H1 (cell line): ENCODE measurements at regions not wholly inside any gene's neighbourhood (a gene's known extent, or its start where the extent isn't known, plus 50 kb on each side); places are given as distances from the start of the nearest gene placed in this dataset.
A peak's percentile ranks its signal among the peaks of the same experiment; 100 is the strongest.

Experiments
- CTCF ChIA-PET: fragments of 300-600 bp; sonication (Branson Sonifier 250); formaldehyde crosslinking; loops from one replicate; lab custom pipeline; 2021; ENCODE audit not compliant: partially characterized antibody; lab: Charles Lee
- POLR2A ChIA-PET: fragments of 300-600 bp; sonication (Branson Sonifier 250); formaldehyde crosslinking; loops from one replicate; lab custom pipeline; 2021; ENCODE audit warnings: inconsistent platforms; ENCODE audit not compliant: partially characterized antibody; lab: Charles Lee
- DNase-seq, 2 experiments: peaks; one replicate each; pipeline versions ENCODE4 v3.0.0 to v3.0.0-alpha.2; 2010 to 2022; ENCODE audit warnings: low spot score in 2 of 2, low read depth in 1 of 2, mixed read lengths in 1 of 2
- FAIRE-seq: peaks from 2 replicates; lab custom pipeline; 2011; peaks lifted over from hg19 to GRCh38; lab: Jason Lieb, UNC
- H2AFZ ChIP-seq: 2 replicates; pipeline ENCODE4 v1.8.1; 2012; ENCODE audit warnings: low read length, inconsistent platforms
- H2AK5ac ChIP-seq: 2 replicates; pipeline ENCODE4 v1.6.1; 2013; ENCODE audit warnings: low read depth, low read length
- H2BK120ac ChIP-seq: replicated peaks from 2 replicates; pipeline ENCODE3; 2013; ENCODE audit warnings: low read depth, low read length, inconsistent platforms
- H2BK12ac ChIP-seq: 2 replicates; pipeline ENCODE4 v1.6.1; 2013; ENCODE audit warnings: low read depth, low read length
- H2BK15ac ChIP-seq: 2 replicates; pipeline ENCODE4 v1.6.1; 2013; ENCODE audit warnings: low read length
- H2BK20ac ChIP-seq: 2 replicates; pipeline ENCODE4 v1.6.1; 2013; ENCODE audit warnings: low read length
- H2BK5ac ChIP-seq: 2 replicates; pipeline ENCODE4 v1.6.1; 2013; ENCODE audit warnings: low read depth, low read length
- H3K14ac ChIP-seq: 2 replicates; pipeline ENCODE4 v1.6.1; 2013; ENCODE audit warnings: inconsistent platforms; ENCODE audit not compliant: insufficient read length
- H3K18ac ChIP-seq: 2 replicates; pipeline ENCODE4 v1.6.1; 2013; ENCODE audit warnings: low read length; ENCODE audit errors: extremely low read depth
- H3K23ac ChIP-seq: 2 replicates; pipeline ENCODE4 v1.6.1; 2013; ENCODE audit warnings: inconsistent platforms; ENCODE audit not compliant: insufficient read length
- H3K23me2 ChIP-seq: 2 replicates; pipeline ENCODE4 v1.6.1; 2013; ENCODE audit warnings: low read depth, low read length
- H3K27ac ChIP-seq: 2 replicates; pipeline ENCODE4 v1.6.1; 2011; ENCODE audit warnings: low read depth, low read length, inconsistent platforms
- H3K27me3 ChIP-seq, 4 experiments: replicated peaks in 1 of 4; 1 replicate in 1 of 4; 2 replicates in 3 of 4; pipeline versions ENCODE4 v1.6.1 to v1.8.1; 2011 to 2013; ENCODE audit warnings: low read length in 3 of 4, mild to moderate bottlenecking in 3 of 4, inconsistent platforms in 2 of 4, mixed read lengths in 2 of 4, moderate library complexity in 1 of 4; ENCODE audit not compliant: control insufficient read depth in 3 of 4, insufficient read depth in 3 of 4; ENCODE audit errors: extremely low read depth in 1 of 4
- H3K36me3 ChIP-seq, 4 experiments: 2 replicates each; pipeline versions ENCODE4 v1.6.1 to v1.8.1; 2011 to 2013; ENCODE audit warnings: mild to moderate bottlenecking in 4 of 4, low read length in 3 of 4, moderate library complexity in 2 of 4, control low read depth in 1 of 4, inconsistent platforms in 1 of 4; ENCODE audit not compliant: insufficient read depth in 4 of 4, control insufficient read depth in 2 of 4
- H3K4ac ChIP-seq: replicated peaks from 2 replicates; pipeline ENCODE3; 2013; ENCODE audit warnings: low read length, low read depth, mixed read lengths, inconsistent platforms; ENCODE audit not compliant: insufficient read length
- H3K4me1 ChIP-seq, 4 experiments: replicated peaks in 1 of 4; 1 replicate in 1 of 4; 2 replicates in 3 of 4; pipeline versions ENCODE4 v1.6.1 to v1.8.1; 2011 to 2013; ENCODE audit warnings: low read length in 3 of 4, inconsistent platforms in 2 of 4, mixed read lengths in 1 of 4; ENCODE audit not compliant: insufficient read depth in 4 of 4, control insufficient read depth in 3 of 4
- H3K4me2 ChIP-seq, 2 experiments: 2 replicates each; pipeline versions ENCODE4 v1.6.1 to v1.8.1; 2011 to 2013; ENCODE audit warnings: low read depth in 2 of 2, low read length in 2 of 2, control low read depth in 1 of 2, inconsistent platforms in 1 of 2, mild to moderate bottlenecking in 1 of 2; ENCODE audit not compliant: insufficient read depth in 1 of 2
- H3K4me3 ChIP-seq, 4 experiments: fragments of 200-600, 300-600 bp in 1 of 4; sonication (generic), shearing (Covaris generic), sonication (Bioruptor Twin) in 1 of 4; 2 replicates each; pipeline versions ENCODE4 v1.5.1 to v1.8.1; 2011 to 2016; ENCODE audit warnings: low read length in 4 of 4, low read depth in 3 of 4, control low read depth in 2 of 4, inconsistent platforms in 2 of 4, mild to moderate bottlenecking in 2 of 4, mixed read lengths in 1 of 4, moderate library complexity in 1 of 4; ENCODE audit not compliant: insufficient read depth in 2 of 4; ENCODE audit errors: extremely low read depth in 1 of 4
- H3K56ac ChIP-seq: replicated peaks from 2 replicates; pipeline ENCODE3; 2013; ENCODE audit warnings: low read depth, mild to moderate bottlenecking, mixed read lengths, low read length, inconsistent platforms; ENCODE audit not compliant: insufficient read length
- H3K79me1 ChIP-seq: 2 replicates; pipeline ENCODE4 v1.6.1; 2013; ENCODE audit warnings: low read depth, low read length, control low read depth
- H3K79me2 ChIP-seq, 2 experiments: 2 replicates each; pipeline versions ENCODE4 v1.6.1 to v1.8.1; 2012 to 2013; ENCODE audit warnings: low read length in 2 of 2, mild to moderate bottlenecking in 2 of 2, inconsistent platforms in 1 of 2; ENCODE audit not compliant: insufficient read depth in 2 of 2, control insufficient read depth in 1 of 2
- H3K9ac ChIP-seq, 4 experiments: replicated peaks in 1 of 4; 1 replicate in 1 of 4; 2 replicates in 3 of 4; pipeline versions ENCODE4 v1.6.1 to v1.8.1; 2011 to 2013; ENCODE audit warnings: low read depth in 3 of 4, low read length in 3 of 4, control low read depth in 2 of 4, mild to moderate bottlenecking in 2 of 4, moderate library complexity in 2 of 4, inconsistent platforms in 1 of 4; ENCODE audit errors: extremely low read depth in 1 of 4
- H3K9me3 ChIP-seq, 2 experiments: 2 replicates each; pipeline versions ENCODE4 v1.6.1 to v1.8.1; 2012 to 2013; ENCODE audit warnings: mild to moderate bottlenecking in 2 of 2, moderate library complexity in 2 of 2, control low read depth in 1 of 2, inconsistent platforms in 1 of 2, low read depth in 1 of 2, low read length in 1 of 2, mixed read lengths in 1 of 2; ENCODE audit not compliant: insufficient read depth in 2 of 2
- H4K20me1 ChIP-seq, 2 experiments: replicated peaks in 1 of 2; 2 replicates each; pipeline versions ENCODE3 to v1.8.1; 2011 to 2013; ENCODE audit warnings: inconsistent platforms in 2 of 2, low read length in 2 of 2, mild to moderate bottlenecking in 1 of 2; ENCODE audit not compliant: insufficient read depth in 2 of 2, control insufficient read depth in 1 of 2
- H4K5ac ChIP-seq: 2 replicates; pipeline ENCODE4 v1.6.1; 2013; ENCODE audit warnings: low read length, low read depth, mixed read lengths, inconsistent platforms; ENCODE audit not compliant: insufficient read length
- H4K8ac ChIP-seq: 2 replicates; pipeline ENCODE4 v1.8.0; 2013; ENCODE audit warnings: mild to moderate bottlenecking, moderate library complexity, low read length, inconsistent platforms; ENCODE audit not compliant: insufficient read depth; ENCODE audit errors: extremely low read depth
- H4K91ac ChIP-seq: replicated peaks from 2 replicates; pipeline ENCODE3; 2013; ENCODE audit warnings: low read length, mixed read lengths, inconsistent platforms; ENCODE audit not compliant: insufficient read length
- GABPA ChIP-seq: IDR thresholded peaks from 2 replicates; pipeline ENCODE4 v1.6.1; 2011; ENCODE audit warnings: mild to moderate bottlenecking, low read length, moderate library complexity, borderline replicate concordance; ENCODE audit not compliant: insufficient read depth
- POU5F1 ChIP-seq: IDR thresholded peaks from 2 replicates; pipeline ENCODE4 v1.6.1; 2011; ENCODE audit warnings: low read depth, mild to moderate bottlenecking, low read length, moderate library complexity
- WGBS, 2 experiments: shearing (Covaris generic) in 1 of 2; methylation state at CpG; one replicate each; pipeline versions ENCODE4 v1.1.6 to v1.1.7; 2013 to 2015; ENCODE audit warnings: low lambda C conversion rate in 2 of 2, mixed read lengths in 2 of 2, inconsistent platforms in 1 of 2, low coverage in 1 of 2, missing lambda C conversion rate in 1 of 2; ENCODE audit not compliant: insufficient replicate concordance in 2 of 2, insufficient coverage in 1 of 2, insufficient read length in 1 of 2; ENCODE audit errors: extremely low coverage in 1 of 2, missing lambda C conversion rate in 1 of 2; 5-methylcytosine and 5-hydroxymethylcytosine counted together
- TF ChIP-seq, protein P1 (sequence below): IDR thresholded peaks from 2 replicates; pipeline ENCODE4 v1.6.1; 2012; ENCODE audit warnings: low read length, inconsistent platforms

DNA sequence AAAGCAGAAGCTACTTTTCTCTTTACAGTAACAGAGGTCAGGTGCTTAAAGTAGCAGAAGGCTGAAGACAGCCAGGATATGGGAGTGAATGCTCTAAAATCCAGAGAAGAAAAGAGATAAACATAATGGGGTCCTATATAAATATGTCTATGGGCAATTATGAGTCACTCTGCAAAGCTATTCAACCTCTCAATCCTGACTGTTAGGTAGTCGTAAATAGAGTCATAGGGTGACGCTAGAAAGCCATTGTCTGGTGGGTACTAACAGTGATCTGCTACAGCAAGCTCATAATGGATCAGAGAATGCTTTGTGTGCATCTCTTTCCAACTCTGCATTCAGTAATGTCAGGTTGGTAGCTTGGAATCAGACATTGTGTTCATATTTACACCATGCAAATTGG, 53.5 kb upstream of the PDE5A start:
- H2AFZ ChIP-seq: 0 out of 2 replicates have a peak overlapping the region, but pooled peaks have one; percentile 65
- no peak overlapping the region for H3K4me2 ChIP-seq
- H3K79me2 ChIP-seq: no peaks in the 10 kb centered on the region
- no peaks in the 10 kb centered on the region for H3K23me2 ChIP-seq
- no peak overlapping the region for H3K4me3 ChIP-seq
- no peaks in the 10 kb centered on the region for H3K36me3 ChIP-seq
- no peak overlapping the region for H2BK120ac ChIP-seq
- no peak overlapping the region for H3K9ac ChIP-seq
- 97% methylated on average over 2 of the region's 2 CpGs; no CpG with 5 or more reads in 1 of the 2 experiments for WGBS, 2 experiments
- H2BK15ac ChIP-seq: no peak overlapping the region
- CTCF ChIA-PET: interaction anchor here (1.4 kb wide), 1 partner anchor 10 kb away, joined by 4 read pairs; no protein-coding TSS in a partner anchor
- H4K5ac ChIP-seq: no peak overlapping the region
- H3K27ac ChIP-seq: no peak overlapping the region
- no peaks in the 10 kb centered on the region for H3K27me3 ChIP-seq
- no peaks in the 10 kb centered on the region for H4K20me1 ChIP-seq
- H3K23ac ChIP-seq: no peak overlapping the region
- no peak overlapping the region for H3K4ac ChIP-seq
- POLR2A ChIA-PET: no interaction called here
- no peak overlapping the region for H4K91ac ChIP-seq
- H3K4me1 ChIP-seq: peaks cover 0 to 5% (median 0%) of the 10 kb centered on the region in 4 experiments; a peak in 1 of 7 replicates
- no peak overlapping the region for H3K56ac ChIP-seq
- H2BK12ac ChIP-seq: no peak overlapping the region
- no peak overlapping the region for H4K8ac ChIP-seq
- H3K79me1 ChIP-seq: no peaks in the 10 kb centered on the region
- no peak overlapping the region for H3K18ac ChIP-seq
- no peak overlapping the region for H3K14ac ChIP-seq
- DNase-seq (no peak), FAIRE-seq (peak; percentile 48)
- no peak overlapping the region for H2BK20ac ChIP-seq
- H2AK5ac ChIP-seq: no peak overlapping the region
- H3K9me3 ChIP-seq: no peaks in the 10 kb centered on the region; a peak in 2 of 4 replicates
- TF ChIP-seq, protein P1, sequence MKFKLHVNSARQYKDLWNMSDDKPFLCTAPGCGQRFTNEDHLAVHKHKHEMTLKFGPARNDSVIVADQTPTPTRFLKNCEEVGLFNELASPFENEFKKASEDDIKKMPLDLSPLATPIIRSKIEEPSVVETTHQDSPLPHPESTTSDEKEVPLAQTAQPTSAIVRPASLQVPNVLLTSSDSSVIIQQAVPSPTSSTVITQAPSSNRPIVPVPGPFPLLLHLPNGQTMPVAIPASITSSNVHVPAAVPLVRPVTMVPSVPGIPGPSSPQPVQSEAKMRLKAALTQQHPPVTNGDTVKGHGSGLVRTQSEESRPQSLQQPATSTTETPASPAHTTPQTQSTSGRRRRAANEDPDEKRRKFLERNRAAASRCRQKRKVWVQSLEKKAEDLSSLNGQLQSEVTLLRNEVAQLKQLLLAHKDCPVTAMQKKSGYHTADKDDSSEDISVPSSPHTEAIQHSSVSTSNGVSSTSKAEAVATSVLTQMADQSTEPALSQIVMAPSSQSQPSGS: no peak
- TF ChIP-seq POU5F1: no peak
- no peak for TF ChIP-seq GABPA
- no peak overlapping the region for H2BK5ac ChIP-seq
